ENCODE measurements at regions not wholly inside any gene's neighbourhood (a gene's known extent, or its start where the extent isn't known, plus 50 kb on each side); places are given as distances from the start of the nearest gene placed in this dataset.

GRCh38 chr14:95442016-95442632, 74.3 kb downstream of the SYNE3 start:
- DNase-seq: no peak

- peak; percentile 36 for DNase-seq
These were observed 75.5 kb downstream of the SYNE3 start for GRCh38 chr14:95440951-95441350.

- no peak for DNase-seq
These were observed 76.0 kb downstream of the SYNE3 start for GRCh38 chr14:95440496-95440895.

GRCh38 chr14:95439881-95440280, 76.6 kb downstream of the SYNE3 start:
- DNase-seq: no peak

GRCh38 chr14:95437715-95438114, 78.7 kb downstream of the SYNE3 start:
- no peak for DNase-seq

GRCh38 chr14:95436354-95436753, 80.1 kb downstream of the SYNE3 start:
- no peak for DNase-seq

- DNase-seq: no peak
These were observed 82.3 kb downstream of the SYNE3 start for GRCh38 chr14:95434121-95434520.

GRCh38 chr14:95433094-95433478, 83.4 kb downstream of the SYNE3 start:
- no peak for DNase-seq

- peak; percentile 17 for DNase-seq
These were observed 84.0 kb downstream of the SYNE3 start for GRCh38 chr14:95432144-95433093.

- peak; percentile 15 for DNase-seq
These were observed 85.0 kb downstream of the SYNE3 start for GRCh38 chr14:95431199-95432143.

- DNase-seq: no peak
These were observed 87.9 kb downstream of the SYNE3 start for GRCh38 chr14:95428557-95428956.

- DNase-seq: no peak
These were observed 90.4 kb downstream of the SYNE3 start for GRCh38 chr14:95426116-95426475.

- no peak for DNase-seq
These were observed 90.9 kb downstream of the SYNE3 start for GRCh38 chr14:95425369-95426115.

- no peak for DNase-seq
These were observed 91.9 kb downstream of the SYNE3 start for GRCh38 chr14:95424529-95424928.

- DNase-seq: no peak
These were observed 94.7 kb downstream of the SYNE3 start for GRCh38 chr14:95421741-95422140.

GRCh38 chr14:95420060-95420459, 96.4 kb downstream of the SYNE3 start:
- DNase-seq: no peak

GRCh38 chr14:95419569-95419968, 96.9 kb downstream of the SYNE3 start:
- no peak for DNase-seq

- no peak for DNase-seq
These were observed 97.6 kb downstream of the SYNE3 start for GRCh38 chr14:95418858-95419257.

- DNase-seq: no peak
These were observed 97.8 kb upstream of the CLMN start for GRCh38 chr14:95417492-95417891.

GRCh38 chr14:95415993-95416392, 96.3 kb upstream of the CLMN start:
- DNase-seq: no peak

- DNase-seq: no peak
These were observed 93.8 kb upstream of the CLMN start for GRCh38 chr14:95413289-95414215.

All from HCEC 1CT (cell line).